ENCODE measurements at regions not wholly inside any gene's neighbourhood (a gene's known extent, or its start where the extent isn't known, plus 50 kb on each side); places are given as distances from the start of the nearest gene placed in this dataset.

GRCh38 chr7:142445019-142445686, 187.3 kb upstream of the PRSS58 start:
- dilution Hi-C loops (cut with MboI; ENCODE audit: extremely low pct_ligation_motif_present, low sequenced_read_pairs) = no loop called here
- no peaks in the 10 kb centered on the region for H3K9me1 ChIP-seq (ENCODE audit: control insufficient read depth, extremely low read depth, insufficient read depth, low read length)
- no peak overlapping the region for H2AFZ ChIP-seq (ENCODE audit: control insufficient read depth, low read length)
- TF ChIP-seq CTCF (optimal IDR thresholded peaks at IDR 0.05 in 1 of 3, IDR thresholded peaks at IDR 0.05 in 1 of 3, conservative IDR thresholded peaks at IDR 0.05 in 1 of 3; ENCODE audit: extremely low read depth in 1 of 3, insufficient read depth in 2 of 3, low read length in 3 of 3) = peak; percentile 22 to 50 (median 47)
- TF ChIP-seq EZH2 (IDR thresholded peaks at IDR 0.05; ENCODE audit: low read length) = no peak
- H3K27ac ChIP-seq (ENCODE audit: control insufficient read depth, insufficient read depth, low read length) = no peak overlapping the region
- H3K4me2 ChIP-seq (ENCODE audit: control insufficient read depth, extremely low read depth, insufficient read depth, low read depth, low read length) = no peak overlapping the region
- H3K4me3 ChIP-seq (ENCODE audit: control insufficient read depth in 2 of 3, extremely low read depth in 1 of 3, insufficient read depth in 2 of 3, low read depth in 1 of 3, low read length in 3 of 3) = no peak overlapping the region
- no peaks in the 10 kb centered on the region for H3K27me3 ChIP-seq (ENCODE audit: control insufficient read depth, extremely low read depth, insufficient read depth, low read length)
- peaks cover 9% of the 10 kb centered on the region for H3K4me1 ChIP-seq (ENCODE audit: control insufficient read depth, extremely low read depth, insufficient read depth, low read length)
- no peaks in the 10 kb centered on the region for H3K9me3 ChIP-seq (ENCODE audit: control insufficient read depth, low read depth, low read length)
- no peak overlapping the region for H3K9ac ChIP-seq (ENCODE audit: control insufficient read depth, extremely low read depth, insufficient read depth, low read length)
- FAIRE-seq (no peak), DNase-seq (ENCODE audit: low read depth, low spot score) (no peak)
- H3K36me3 ChIP-seq (ENCODE audit: control insufficient read depth in 2 of 2, extremely low read depth in 1 of 2, insufficient read depth in 2 of 2, low read length in 2 of 2) = no peaks in the 10 kb centered on the region
- no peaks in the 10 kb centered on the region for H3K79me2 ChIP-seq (ENCODE audit: control insufficient read depth, insufficient read depth, low read length)
- H4K20me1 ChIP-seq (ENCODE audit: control insufficient read depth, extremely low read depth, insufficient read depth, low read length) = no peaks in the 10 kb centered on the region

GRCh38 chr7:142443216-142444010, 185.6 kb upstream of the PRSS58 start:
- Histone ChIP-seq H3K4me2 (ENCODE audit: control insufficient read depth, extremely low read depth, insufficient read depth, low read depth, low read length) (no peak overlapping the region), H3K4me3 (ENCODE audit: control insufficient read depth in 2 of 3, extremely low read depth in 1 of 3, insufficient read depth in 2 of 3, low read depth in 1 of 3, low read length in 3 of 3) (no peak overlapping the region), H3K79me2 (ENCODE audit: control insufficient read depth, insufficient read depth, low read length) (no peaks in the 10 kb centered on the region), H3K9ac (ENCODE audit: control insufficient read depth, extremely low read depth, insufficient read depth, low read length) (no peak overlapping the region), H2AFZ (ENCODE audit: control insufficient read depth, low read length) (no peak overlapping the region), H3K9me3 (ENCODE audit: control insufficient read depth, low read depth, low read length) (no peaks in the 10 kb centered on the region), H3K4me1 (ENCODE audit: control insufficient read depth, extremely low read depth, insufficient read depth, low read length) (peaks cover 19% of the 10 kb centered on the region), H3K9me1 (ENCODE audit: control insufficient read depth, extremely low read depth, insufficient read depth, low read length) (no peaks in the 10 kb centered on the region), H4K20me1 (ENCODE audit: control insufficient read depth, extremely low read depth, insufficient read depth, low read length) (no peaks in the 10 kb centered on the region), H3K36me3 (ENCODE audit: control insufficient read depth in 2 of 2, extremely low read depth in 1 of 2, insufficient read depth in 2 of 2, low read length in 2 of 2) (no peaks in the 10 kb centered on the region), H3K27ac (ENCODE audit: control insufficient read depth, insufficient read depth, low read length) (no peak overlapping the region), H3K27me3 (ENCODE audit: control insufficient read depth, extremely low read depth, insufficient read depth, low read length) (no peaks in the 10 kb centered on the region)
- FAIRE-seq = no peak
- dilution Hi-C loops (cut with MboI; ENCODE audit: extremely low pct_ligation_motif_present, low sequenced_read_pairs) = no loop called here
- no peak for DNase-seq (ENCODE audit: low read depth, low spot score)
- TF ChIP-seq EZH2 (IDR thresholded peaks at IDR 0.05; ENCODE audit: low read length) = no peak
- TF ChIP-seq CTCF (optimal IDR thresholded peaks at IDR 0.05 in 1 of 3, IDR thresholded peaks at IDR 0.05 in 1 of 3, conservative IDR thresholded peaks at IDR 0.05 in 1 of 3; ENCODE audit: extremely low read depth in 1 of 3, insufficient read depth in 2 of 3, low read length in 3 of 3) = no peak
